ENCODE measurements at regions not wholly inside any gene's neighbourhood (a gene's known extent, or its start where the extent isn't known, plus 50 kb on each side); places are given as distances from the start of the nearest gene placed in this dataset.

DNA sequence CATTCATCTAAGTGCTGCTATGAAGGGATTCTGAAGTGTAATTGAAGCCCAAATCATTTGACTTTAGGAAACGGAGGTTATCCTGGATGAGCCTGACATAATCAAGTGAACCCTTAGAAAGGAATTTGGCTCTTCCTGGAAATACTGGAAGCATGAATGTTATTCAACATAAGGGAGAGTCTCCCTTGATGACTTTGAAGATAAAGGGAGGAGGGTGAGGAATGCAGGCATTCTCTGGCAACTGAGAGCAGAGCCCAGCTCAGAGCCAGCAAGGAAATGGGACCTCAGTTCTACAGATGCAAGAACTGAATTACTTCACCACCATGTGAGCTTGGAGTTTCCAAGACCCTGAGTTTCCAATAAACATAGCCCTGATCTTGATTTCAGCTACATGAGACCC lies 168.2 kb downstream of the DLL1 start:
- Histone ChIP-seq H2BK5ac (ENCODE audit: low read depth, low read length, poor library complexity, severe bottlenecking) (no peak overlapping the region), H3K4me2 (ENCODE audit: low read length, poor library complexity, severe bottlenecking) (no peak overlapping the region), H2BK12ac (ENCODE audit: low read length in 2 of 2) (no peak overlapping the region), H3K9ac (ENCODE audit: low read length) (no peak overlapping the region), H3K4me1 (ENCODE audit: control insufficient read depth, insufficient read depth, low read depth, low read length) (no peaks in the 10 kb centered on the region), H2BK15ac (ENCODE audit: low read depth, poor library complexity, severe bottlenecking) (no peak overlapping the region), H3K27me3 (ENCODE audit: control insufficient read depth in 1 of 2, insufficient read depth in 1 of 2, low read length in 2 of 2) (peaks cover 0 to 4% of the 10 kb centered on the region in 2 experiments), H3K27ac (ENCODE audit: low read length, poor library complexity, severe bottlenecking) (no peak overlapping the region), H3K14ac (ENCODE audit: low read length in 2 of 2) (no peak overlapping the region), H3K4me3 (ENCODE audit: insufficient read depth in 1 of 2, low read depth in 1 of 2, low read length in 2 of 2) (no peak overlapping the region), H3K18ac (ENCODE audit: low read depth in 1 of 2, low read length in 2 of 2) (no peak overlapping the region), H3K4ac (ENCODE audit: low read depth in 1 of 2, low read length in 2 of 2) (no peak overlapping the region), H4K8ac (ENCODE audit: low read length) (no peak overlapping the region), H2AFZ (ENCODE audit: low read depth, low read length) (no peak overlapping the region), H3K36me3 (ENCODE audit: control insufficient read depth in 1 of 2, insufficient read depth in 2 of 2, low read depth in 1 of 2, low read length in 2 of 2) (no peaks in the 10 kb centered on the region), H4K91ac (ENCODE audit: low read length) (no peak overlapping the region), H2BK120ac (ENCODE audit: low read depth, low read length) (no peak overlapping the region), H3K23ac (ENCODE audit: low read length in 2 of 2) (no peak overlapping the region), H2AK5ac (ENCODE audit: low read length, severe bottlenecking) (no peak overlapping the region), H3K9me3 (ENCODE audit: control insufficient read depth, low read length) (peaks cover 38% of the 10 kb centered on the region), H3K79me1 (replicated peaks; ENCODE audit: low read length, poor library complexity, severe bottlenecking) (no peaks in the 10 kb centered on the region)
- no peak for DNase-seq
- WGBS = 59% methylated on average over 1 of the region's 1 CpG

GRCh38 chr6:170117111-170117972 lies 173.5 kb downstream of the DLL1 start:
- Histone ChIP-seq H3K14ac (ENCODE audit: low read length in 2 of 2) (no peak overlapping the region), H3K79me1 (replicated peaks; ENCODE audit: low read length, poor library complexity, severe bottlenecking) (no peaks in the 10 kb centered on the region), H3K4me2 (ENCODE audit: low read length, poor library complexity, severe bottlenecking) (no peak overlapping the region), H2BK12ac (ENCODE audit: low read length in 2 of 2) (no peak overlapping the region), H2BK120ac (ENCODE audit: low read depth, low read length) (no peak overlapping the region), H3K9ac (ENCODE audit: low read length) (no peak overlapping the region), H4K8ac (ENCODE audit: low read length) (no peak overlapping the region), H3K36me3 (ENCODE audit: control insufficient read depth in 1 of 2, insufficient read depth in 2 of 2, low read depth in 1 of 2, low read length in 2 of 2) (no peaks in the 10 kb centered on the region), H3K4me3 (ENCODE audit: insufficient read depth in 1 of 2, low read depth in 1 of 2, low read length in 2 of 2) (no peak overlapping the region), H2BK5ac (ENCODE audit: low read depth, low read length, poor library complexity, severe bottlenecking) (no peak overlapping the region), H3K23ac (ENCODE audit: low read length in 2 of 2) (no peak overlapping the region), H3K27me3 (ENCODE audit: control insufficient read depth in 1 of 2, insufficient read depth in 1 of 2, low read length in 2 of 2) (peaks cover 0 to 8% of the 10 kb centered on the region in 2 experiments), H3K4ac (ENCODE audit: low read depth in 1 of 2, low read length in 2 of 2) (no peak overlapping the region), H2BK15ac (ENCODE audit: low read depth, poor library complexity, severe bottlenecking) (no peak overlapping the region), H2AFZ (ENCODE audit: low read depth, low read length) (no peak overlapping the region), H3K18ac (ENCODE audit: low read depth in 1 of 2, low read length in 2 of 2) (no peak overlapping the region), H3K27ac (ENCODE audit: low read length, poor library complexity, severe bottlenecking) (no peak overlapping the region), H2AK5ac (ENCODE audit: low read length, severe bottlenecking) (no peak overlapping the region), H3K9me3 (ENCODE audit: control insufficient read depth, low read length) (peaks cover 38% of the 10 kb centered on the region), H4K91ac (ENCODE audit: low read length) (no peak overlapping the region), H3K4me1 (ENCODE audit: control insufficient read depth, insufficient read depth, low read depth, low read length) (peaks cover 1% of the 10 kb centered on the region)
- no peak for DNase-seq
- WGBS = 82% methylated on average over 21 of the region's 21 CpGs

DNA sequence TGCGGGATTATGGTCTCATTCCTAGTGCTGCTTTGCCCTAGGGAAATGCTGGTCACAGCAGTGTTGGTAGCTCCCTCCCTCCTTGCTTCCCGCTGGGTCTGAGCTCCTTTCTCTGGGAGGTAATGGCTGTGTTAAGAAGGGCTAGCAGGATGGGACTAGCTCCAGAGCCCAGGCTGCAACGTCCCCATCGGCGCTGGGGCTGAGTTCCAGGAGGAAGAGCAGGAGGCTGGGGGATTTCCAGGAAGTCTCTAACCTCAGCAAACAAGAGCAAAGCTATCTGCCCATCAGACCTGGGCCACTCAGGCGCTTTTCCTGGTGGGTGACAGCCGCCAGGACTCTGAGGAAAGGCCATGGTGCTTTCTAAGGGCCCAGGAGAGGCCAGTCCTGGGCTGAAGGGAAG lies 174.2 kb downstream of the DLL1 start:
- 88% methylated on average over 6 of the region's 7 CpGs for WGBS
- Histone ChIP-seq H4K91ac (ENCODE audit: low read length) (no peak overlapping the region), H2BK120ac (ENCODE audit: low read depth, low read length) (no peak overlapping the region), H3K27me3 (ENCODE audit: control insufficient read depth in 1 of 2, insufficient read depth in 1 of 2, low read length in 2 of 2) (peaks cover 0 to 8% of the 10 kb centered on the region in 2 experiments), H2BK15ac (ENCODE audit: low read depth, poor library complexity, severe bottlenecking) (no peak overlapping the region), H3K36me3 (ENCODE audit: control insufficient read depth in 1 of 2, insufficient read depth in 2 of 2, low read depth in 1 of 2, low read length in 2 of 2) (no peaks in the 10 kb centered on the region), H3K4me3 (ENCODE audit: insufficient read depth in 1 of 2, low read depth in 1 of 2, low read length in 2 of 2) (no peak overlapping the region), H2AK5ac (ENCODE audit: low read length, severe bottlenecking) (no peak overlapping the region), H4K8ac (ENCODE audit: low read length) (no peak overlapping the region), H3K9me3 (ENCODE audit: control insufficient read depth, low read length) (peaks cover 33% of the 10 kb centered on the region), H3K18ac (ENCODE audit: low read depth in 1 of 2, low read length in 2 of 2) (no peak overlapping the region), H2AFZ (ENCODE audit: low read depth, low read length) (no peak overlapping the region), H3K79me1 (replicated peaks; ENCODE audit: low read length, poor library complexity, severe bottlenecking) (no peaks in the 10 kb centered on the region), H3K14ac (ENCODE audit: low read length in 2 of 2) (no peak overlapping the region), H3K4ac (ENCODE audit: low read depth in 1 of 2, low read length in 2 of 2) (no peak overlapping the region), H3K4me1 (ENCODE audit: control insufficient read depth, insufficient read depth, low read depth, low read length) (peaks cover 1% of the 10 kb centered on the region), H2BK12ac (ENCODE audit: low read length in 2 of 2) (no peak overlapping the region), H3K23ac (ENCODE audit: low read length in 2 of 2) (no peak overlapping the region), H3K4me2 (ENCODE audit: low read length, poor library complexity, severe bottlenecking) (no peak overlapping the region), H3K9ac (ENCODE audit: low read length) (no peak overlapping the region), H2BK5ac (ENCODE audit: low read depth, low read length, poor library complexity, severe bottlenecking) (no peak overlapping the region), H3K27ac (ENCODE audit: low read length, poor library complexity, severe bottlenecking) (no peak overlapping the region)
- no peak for DNase-seq

DNA sequence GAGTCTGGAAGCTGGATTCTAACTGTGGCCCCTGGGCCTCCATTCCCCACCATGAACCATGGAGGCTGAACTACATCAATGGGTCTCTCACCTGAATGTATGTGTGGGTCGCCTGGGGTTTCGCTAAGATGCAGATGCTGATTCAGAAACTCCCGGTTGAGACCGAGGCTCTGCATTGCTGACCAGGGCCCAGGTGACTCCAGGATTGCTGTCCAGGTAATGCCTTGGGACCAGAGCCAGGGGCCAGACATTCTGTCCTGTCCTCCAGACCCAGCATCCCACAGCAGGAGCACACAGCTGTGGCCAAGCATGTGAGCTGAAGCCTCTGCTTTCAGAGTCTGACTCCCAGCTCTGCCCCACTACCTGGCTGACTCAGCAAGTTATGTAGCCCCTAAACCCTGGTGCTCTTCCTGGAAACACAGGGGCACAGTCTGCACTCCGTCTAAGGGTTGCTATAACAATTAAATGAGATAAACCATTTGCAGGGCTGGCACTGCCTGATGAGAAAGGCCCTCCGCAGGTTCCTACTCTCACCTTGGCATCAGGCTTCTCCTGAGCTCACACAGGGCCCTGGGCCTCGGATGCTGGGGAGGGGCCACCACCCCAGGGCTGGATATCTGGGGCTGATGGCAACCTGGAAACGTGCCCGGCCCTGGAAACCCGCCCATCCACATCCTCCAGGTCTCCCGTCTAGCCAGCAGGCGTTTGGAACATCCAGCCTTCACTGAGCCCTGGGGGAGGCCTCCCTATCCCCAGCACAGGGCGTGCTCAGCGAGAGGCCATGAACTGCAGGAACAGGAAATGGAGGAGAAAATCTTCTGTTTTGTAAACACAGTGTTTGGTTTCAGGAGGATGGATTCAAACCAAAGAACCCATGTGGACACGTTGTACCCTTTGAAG lies 175.7 kb downstream of the DLL1 start:
- Histone ChIP-seq H3K79me1 (replicated peaks; ENCODE audit: low read length, poor library complexity, severe bottlenecking) (no peaks in the 10 kb centered on the region), H3K23ac (ENCODE audit: low read length in 2 of 2) (no peak overlapping the region), H3K27ac (ENCODE audit: low read length, poor library complexity, severe bottlenecking) (no peak overlapping the region), H3K4me2 (ENCODE audit: low read length, poor library complexity, severe bottlenecking) (no peak overlapping the region), H3K14ac (ENCODE audit: low read length in 2 of 2) (no peak overlapping the region), H2AK5ac (ENCODE audit: low read length, severe bottlenecking) (no peak overlapping the region), H4K8ac (ENCODE audit: low read length) (no peak overlapping the region), H2AFZ (ENCODE audit: low read depth, low read length) (no peak overlapping the region), H2BK120ac (ENCODE audit: low read depth, low read length) (no peak overlapping the region), H3K9ac (ENCODE audit: low read length) (no peak overlapping the region), H3K9me3 (ENCODE audit: control insufficient read depth, low read length) (peaks cover 18% of the 10 kb centered on the region), H2BK12ac (ENCODE audit: low read length in 2 of 2) (no peak overlapping the region), H3K18ac (ENCODE audit: low read depth in 1 of 2, low read length in 2 of 2) (no peak overlapping the region), H3K27me3 (ENCODE audit: control insufficient read depth in 1 of 2, insufficient read depth in 1 of 2, low read length in 2 of 2) (peaks cover 0 to 8% of the 10 kb centered on the region in 2 experiments), H3K4ac (ENCODE audit: low read depth in 1 of 2, low read length in 2 of 2) (no peak overlapping the region), H3K4me3 (ENCODE audit: insufficient read depth in 1 of 2, low read depth in 1 of 2, low read length in 2 of 2) (no peak overlapping the region), H3K4me1 (ENCODE audit: control insufficient read depth, insufficient read depth, low read depth, low read length) (peaks cover 1% of the 10 kb centered on the region), H4K91ac (ENCODE audit: low read length) (no peak overlapping the region), H2BK15ac (ENCODE audit: low read depth, poor library complexity, severe bottlenecking) (no peak overlapping the region), H2BK5ac (ENCODE audit: low read depth, low read length, poor library complexity, severe bottlenecking) (no peak overlapping the region), H3K36me3 (ENCODE audit: control insufficient read depth in 1 of 2, insufficient read depth in 2 of 2, low read depth in 1 of 2, low read length in 2 of 2) (no peaks in the 10 kb centered on the region)
- WGBS = 72% methylated on average over 15 of the region's 15 CpGs
- DNase-seq = no peak

Data from mesenchymal stem cell (in vitro differentiated cells and primary cell).